Lower lobe of right lung (tissue), 2 donors: ENCODE measurements at regions not wholly inside any gene's neighbourhood (a gene's known extent, or its start where the extent isn't known, plus 50 kb on each side); places are given as distances from the start of the nearest gene placed in this dataset.

Source experiments
- ATAC-seq, 2 donors: fragments of 200-7000 bp; cut with Tn5 transposase; one replicate each; pipeline ENCODE4 v1.9.1; 2020 to 2022; ENCODE audit warnings: mild to moderate bottlenecking in 2 of 2, moderate library complexity in 2 of 2
- DNase-seq: peaks from one replicate; pipeline ENCODE4 v3.0.0-alpha.2; 2020
- H3K27ac ChIP-seq: fragments of 200-600 bp; one replicate; pipeline ENCODE4 v1.8.0; 2022
- H3K27me3 ChIP-seq: fragments of 200-600 bp; one replicate; pipeline ENCODE4 v1.8.0; 2022; ENCODE audit warnings: low read depth
- H3K36me3 ChIP-seq: fragments of 200-600 bp; one replicate; pipeline ENCODE4 v1.8.0; 2022; ENCODE audit warnings: mild to moderate bottlenecking
- H3K4me1 ChIP-seq: fragments of 200-600 bp; one replicate; pipeline ENCODE4 v1.8.0; 2022
- H3K4me3 ChIP-seq: fragments of 200-600 bp; one replicate; pipeline ENCODE4 v1.8.0; 2022; ENCODE audit warnings: mild to moderate bottlenecking
- H3K9me3 ChIP-seq: fragments of 200-600 bp; one replicate; pipeline ENCODE4 v1.8.0; 2022
- intact Hi-C: fragments of 100-400 bp; cut with DNase I; formaldehyde crosslinking; loops from one replicate; pipeline ENCODE4 v1.11.0; 2022
- TF ChIP-seq, protein P1 (sequence below): fragments of 200-600 bp; IDR thresholded peaks from one replicate; pipeline ENCODE4 v1.8.0; 2022; ENCODE audit warnings: antibody characterized with exemption, mild to moderate bottlenecking
- donor health status: DM: no; HTN: yes; CAD: no; lungs with severe emphysema.

DNA sequence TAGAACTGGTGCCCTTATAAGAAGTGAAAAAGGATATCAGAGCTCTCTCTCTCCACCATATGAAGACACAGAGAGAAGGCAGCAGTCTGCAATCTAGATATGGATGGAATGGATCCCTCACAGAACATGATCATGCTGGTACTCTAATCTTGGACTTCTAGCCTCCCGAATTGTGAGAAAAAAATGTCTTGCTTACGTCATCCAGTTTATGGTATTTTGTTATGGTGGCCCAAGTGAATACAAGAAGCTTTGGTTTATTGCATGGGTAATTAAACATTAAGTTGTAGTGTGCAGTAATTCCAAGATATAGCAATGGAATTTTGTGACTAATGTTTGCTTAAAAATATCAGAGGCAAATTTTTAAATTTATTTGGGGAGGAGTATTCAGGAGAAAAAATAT is 1667.4 kb upstream of the SLC39A10 start:
- Histone ChIP-seq H3K27me3 (no peaks in the 10 kb centered on the region), H3K36me3 (no peaks in the 10 kb centered on the region), H3K4me3 (no peak overlapping the region), H3K4me1 (no peaks in the 10 kb centered on the region), H3K27ac (no peak overlapping the region), H3K9me3 (no peaks in the 10 kb centered on the region)
- intact Hi-C loops = no loop called here
- TF ChIP-seq, protein P1, sequence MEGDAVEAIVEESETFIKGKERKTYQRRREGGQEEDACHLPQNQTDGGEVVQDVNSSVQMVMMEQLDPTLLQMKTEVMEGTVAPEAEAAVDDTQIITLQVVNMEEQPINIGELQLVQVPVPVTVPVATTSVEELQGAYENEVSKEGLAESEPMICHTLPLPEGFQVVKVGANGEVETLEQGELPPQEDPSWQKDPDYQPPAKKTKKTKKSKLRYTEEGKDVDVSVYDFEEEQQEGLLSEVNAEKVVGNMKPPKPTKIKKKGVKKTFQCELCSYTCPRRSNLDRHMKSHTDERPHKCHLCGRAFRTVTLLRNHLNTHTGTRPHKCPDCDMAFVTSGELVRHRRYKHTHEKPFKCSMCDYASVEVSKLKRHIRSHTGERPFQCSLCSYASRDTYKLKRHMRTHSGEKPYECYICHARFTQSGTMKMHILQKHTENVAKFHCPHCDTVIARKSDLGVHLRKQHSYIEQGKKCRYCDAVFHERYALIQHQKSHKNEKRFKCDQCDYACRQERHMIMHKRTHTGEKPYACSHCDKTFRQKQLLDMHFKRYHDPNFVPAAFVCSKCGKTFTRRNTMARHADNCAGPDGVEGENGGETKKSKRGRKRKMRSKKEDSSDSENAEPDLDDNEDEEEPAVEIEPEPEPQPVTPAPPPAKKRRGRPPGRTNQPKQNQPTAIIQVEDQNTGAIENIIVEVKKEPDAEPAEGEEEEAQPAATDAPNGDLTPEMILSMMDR = no peak
- DNase-seq = no peak
- ATAC-seq = no peak

DNA sequence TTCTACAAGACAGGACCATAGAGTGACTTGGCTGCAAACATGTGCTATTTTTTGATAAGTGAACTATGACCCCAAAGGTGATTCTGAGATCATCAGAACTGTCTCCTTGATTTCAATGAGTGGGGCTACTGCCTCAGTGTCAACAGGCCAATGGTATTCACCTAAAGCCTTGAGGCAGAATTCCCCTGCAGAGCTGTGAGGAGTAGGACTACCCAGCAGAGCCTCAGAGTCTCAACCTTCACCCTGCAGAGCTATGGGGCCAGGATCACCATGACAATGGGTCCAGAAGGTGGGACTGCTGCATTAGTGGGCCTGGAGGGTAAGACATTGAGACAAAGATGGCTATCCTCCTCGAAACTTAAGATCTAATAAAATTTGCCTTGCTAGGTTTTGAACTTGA is 1668.2 kb upstream of the SLC39A10 start:
- H3K27ac ChIP-seq = no peak overlapping the region
- intact Hi-C loops = no loop called here
- TF ChIP-seq, protein P1 = no peak
- no peaks in the 10 kb centered on the region for H3K36me3 ChIP-seq
- ATAC-seq = no peak
- H3K4me1 ChIP-seq = no peaks in the 10 kb centered on the region
- H3K27me3 ChIP-seq = no peaks in the 10 kb centered on the region
- no peak for DNase-seq
- no peaks in the 10 kb centered on the region for H3K9me3 ChIP-seq
- no peak overlapping the region for H3K4me3 ChIP-seq

DNA sequence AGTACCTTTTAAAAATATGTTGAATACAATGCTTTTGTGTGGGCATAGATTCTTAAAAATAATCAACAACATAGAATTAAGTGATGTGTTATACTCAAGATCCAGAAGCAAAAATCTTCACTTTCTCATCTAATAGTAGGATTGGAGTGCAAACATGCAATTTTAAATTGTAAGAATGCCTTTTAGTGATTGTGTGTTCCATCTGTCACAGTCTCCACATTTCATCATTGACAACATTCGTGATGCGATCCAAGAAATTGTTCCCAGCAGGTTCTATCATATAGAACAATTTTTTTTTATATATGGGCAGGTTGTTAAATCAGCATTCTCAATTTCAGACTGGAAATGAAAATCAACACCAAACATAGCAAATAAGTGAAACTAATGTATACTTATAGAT is 1671.8 kb upstream of the SLC39A10 start:
- TF ChIP-seq, protein P1 = no peak
- intact Hi-C loops = no loop called here
- DNase-seq (no peak), ATAC-seq (no peak)
- Histone ChIP-seq H3K4me1 (no peaks in the 10 kb centered on the region), H3K27me3 (no peaks in the 10 kb centered on the region), H3K9me3 (no peaks in the 10 kb centered on the region), H3K36me3 (no peaks in the 10 kb centered on the region), H3K27ac (no peak overlapping the region), H3K4me3 (no peak overlapping the region)

GRCh38 chr2:193980599-193980998 is 1676.4 kb upstream of the SLC39A10 start:
- DNase-seq (no peak), ATAC-seq (no peak)
- no peaks in the 10 kb centered on the region for H3K36me3 ChIP-seq
- TF ChIP-seq, protein P1 = no peak
- H3K4me3 ChIP-seq = no peak overlapping the region
- no peaks in the 10 kb centered on the region for H3K9me3 ChIP-seq
- H3K27ac ChIP-seq = no peak overlapping the region
- H3K27me3 ChIP-seq = no peaks in the 10 kb centered on the region
- intact Hi-C loops = no loop called here
- H3K4me1 ChIP-seq = no peaks in the 10 kb centered on the region

GRCh38 chr2:193973781-193974180 is 1683.2 kb upstream of the SLC39A10 start:
- H3K27me3 ChIP-seq = no peaks in the 10 kb centered on the region
- TF ChIP-seq, protein P1 = no peak
- ATAC-seq = no peak

DNA sequence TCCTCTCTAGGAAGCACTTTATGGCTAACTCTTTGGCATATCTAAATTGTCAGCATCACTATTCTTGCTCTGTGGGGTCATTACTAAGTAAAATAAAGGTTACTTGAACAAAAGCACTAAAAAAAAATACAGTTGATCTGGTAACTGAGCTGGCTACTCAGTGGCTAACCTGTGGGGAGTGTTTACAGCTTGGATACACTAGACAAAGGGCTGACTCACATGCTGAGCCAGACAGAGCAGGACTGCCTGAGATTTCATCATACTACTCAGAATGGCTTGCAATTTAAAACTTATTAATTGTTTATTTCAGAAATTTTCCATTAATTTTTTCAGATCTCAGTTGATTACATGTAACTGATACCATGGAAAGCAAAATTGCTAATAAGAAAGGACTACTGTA is 1690.4 kb upstream of the SLC39A10 start:
- TF ChIP-seq, protein P1 = no peak
- DNase-seq = no peak
- intact Hi-C loops = no loop called here
- H3K9me3 ChIP-seq = no peaks in the 10 kb centered on the region
- no peaks in the 10 kb centered on the region for H3K27me3 ChIP-seq
- no peak overlapping the region for H3K4me3 ChIP-seq
- H3K4me1 ChIP-seq = no peaks in the 10 kb centered on the region
- H3K36me3 ChIP-seq = no peaks in the 10 kb centered on the region
- no peak overlapping the region for H3K27ac ChIP-seq
- no peak for ATAC-seq

More at GRCh38 chr2:193973781-193974180, 1683.2 kb upstream of the SLC39A10 start:
- Histone ChIP-seq H3K9me3 (no peaks in the 10 kb centered on the region), H3K27ac (no peak overlapping the region), H3K4me3 (no peak overlapping the region), H3K36me3 (no peaks in the 10 kb centered on the region), H3K4me1 (no peaks in the 10 kb centered on the region)
- intact Hi-C loops = no loop called here
- no peak for DNase-seq
